ENCODE measurements at regions not wholly inside any gene's neighbourhood (a gene's known extent, or its start where the extent isn't known, plus 50 kb on each side); places are given as distances from the start of the nearest gene placed in this dataset.
"Not testable (repeated sequence)": the region's sequence is repeated elsewhere in the genome, so short reads cannot be mapped to it uniquely, and the experiment has no call there.

GRCh38 chr2:52512760-52513159 is 1254.8 kb upstream of the CHAC2 start:
- no peak for FAIRE-seq

DNA sequence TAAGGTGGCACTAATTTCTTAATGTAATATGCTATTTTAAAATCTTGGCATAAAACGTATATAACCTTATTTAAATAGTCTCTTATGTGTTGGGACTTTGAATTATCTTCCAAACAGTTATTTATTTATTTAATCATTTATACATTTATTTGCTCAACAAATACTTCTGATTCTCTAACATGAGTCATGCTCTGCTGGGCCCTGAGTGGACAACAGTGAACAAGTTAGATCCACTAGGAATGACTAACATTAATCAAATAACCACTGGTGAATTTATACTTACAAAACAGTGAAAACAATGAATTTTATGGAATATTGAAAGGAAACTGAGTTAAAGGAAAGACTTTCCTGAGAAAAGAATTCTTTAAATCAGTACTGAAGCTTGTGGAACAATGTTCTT is 1257.2 kb upstream of the CHAC2 start:
- FAIRE-seq: no peak

DNA sequence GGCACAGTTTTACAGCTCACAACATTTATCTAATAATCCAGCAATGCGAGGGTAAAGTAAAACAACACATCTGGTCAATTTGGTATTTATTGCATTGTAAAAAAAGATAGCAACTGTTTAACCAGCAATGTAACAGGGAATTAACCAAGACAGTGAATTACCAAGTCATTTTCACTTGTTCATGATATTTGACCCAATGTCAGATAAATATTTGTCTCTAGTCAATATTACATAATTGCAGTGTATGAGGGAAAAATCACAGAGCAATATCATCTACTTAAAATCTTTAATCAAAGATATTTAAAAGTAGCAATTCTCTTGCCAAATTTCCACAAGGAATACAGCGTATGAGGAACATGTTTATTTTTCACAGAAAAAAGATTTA is 1265.1 kb upstream of the CHAC2 start:
- no peak for FAIRE-seq

DNA sequence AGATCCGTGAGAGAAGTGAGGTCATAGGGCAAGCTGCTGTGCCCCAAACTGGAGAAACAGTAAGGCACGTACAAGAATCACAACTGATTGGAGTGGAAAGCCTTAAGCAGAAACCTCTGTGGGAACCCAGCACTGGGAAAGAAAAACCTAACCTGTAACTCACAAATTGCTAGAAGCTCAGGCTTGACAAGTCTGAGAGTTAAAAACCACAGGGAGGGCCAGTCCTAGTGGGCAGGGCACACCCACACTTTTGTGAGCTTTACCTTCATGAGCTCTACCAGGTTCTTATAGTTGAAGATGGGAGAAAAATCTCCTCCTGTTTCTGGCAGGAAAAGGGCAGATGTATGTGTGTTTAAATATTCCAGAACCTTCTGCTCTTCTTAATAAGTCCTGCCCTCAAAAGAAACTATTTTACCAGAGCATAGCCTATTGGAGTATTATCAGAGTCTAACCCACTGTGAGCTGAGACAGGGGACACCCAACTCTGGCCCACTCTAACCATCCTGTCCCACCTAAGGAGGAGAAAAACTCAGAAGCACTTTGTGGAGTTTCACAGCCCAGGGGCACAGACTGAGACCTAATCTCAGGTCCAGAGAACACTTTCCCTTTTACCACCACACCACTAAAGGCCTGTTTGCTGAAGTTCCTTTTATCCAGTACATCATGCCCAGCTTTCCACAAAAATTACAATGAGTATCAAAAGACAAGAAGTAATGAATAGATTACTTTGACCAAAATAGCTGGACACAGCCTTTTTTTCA is 1265.7 kb upstream of the CHAC2 start:
- no peak for FAIRE-seq

DNA sequence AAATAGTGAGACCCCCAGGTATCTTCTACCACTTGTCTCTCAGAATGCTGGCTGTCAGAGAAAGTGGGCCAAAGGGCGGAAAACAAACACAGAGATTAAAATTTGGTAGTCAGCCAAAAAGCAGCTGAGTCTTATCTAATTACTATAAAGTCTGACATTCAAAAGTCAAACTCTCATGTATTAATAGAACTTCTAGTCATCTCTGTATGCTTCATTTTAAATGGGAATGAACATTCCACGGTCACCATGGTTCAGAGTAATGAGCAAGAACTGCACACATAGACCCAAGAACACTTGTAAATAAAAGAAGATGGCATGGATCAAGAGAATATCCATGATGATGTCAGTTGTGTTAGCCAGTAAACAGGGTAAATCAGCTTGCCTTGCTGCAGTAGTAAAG is 1267.0 kb upstream of the CHAC2 start:
- FAIRE-seq: peak; percentile 24

DNA sequence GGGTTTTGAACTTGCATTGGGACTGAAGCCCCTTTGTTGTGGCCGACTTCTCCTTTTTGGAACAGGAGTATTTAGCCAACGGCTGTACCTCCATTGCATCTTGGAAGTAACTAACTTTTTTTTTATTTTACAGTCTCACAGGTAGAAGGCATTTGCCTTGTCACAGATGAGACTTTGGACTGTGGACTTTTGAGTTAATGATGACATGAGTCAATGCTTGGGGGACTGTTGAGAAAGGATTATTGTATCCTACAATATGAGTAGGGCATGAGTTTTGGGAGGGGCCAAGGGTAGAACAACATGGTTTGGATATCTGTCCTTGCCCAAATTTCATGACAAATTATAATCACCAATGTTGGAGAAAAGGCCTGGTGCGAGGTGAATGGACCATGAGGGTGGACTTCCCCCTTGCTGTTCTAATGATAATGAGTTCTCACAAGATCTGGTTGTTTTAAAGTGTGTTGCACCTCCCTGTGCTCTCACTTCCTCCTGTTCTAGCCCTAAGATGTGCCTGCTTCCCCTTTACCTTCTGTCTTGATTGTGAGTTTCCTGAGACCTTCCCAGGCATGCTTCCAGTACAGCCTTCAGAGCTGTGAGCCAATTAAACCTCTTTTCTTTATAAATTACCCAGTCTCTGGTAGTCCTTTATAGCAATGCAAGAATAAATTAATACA is 1269.4 kb upstream of the CHAC2 start:
- no peak for FAIRE-seq

- FAIRE-seq: no peak
Measured at GRCh38 chr2:52495816-52496215, 1271.8 kb upstream of the CHAC2 start.

- FAIRE-seq: no peak
Measured at GRCh38 chr2:52477166-52477565, 1290.4 kb upstream of the CHAC2 start.

GRCh38 chr2:52475590-52475989 is 1292.0 kb upstream of the CHAC2 start:
- no peak for FAIRE-seq

GRCh38 chr2:52474091-52474490 is 1293.5 kb upstream of the CHAC2 start:
- FAIRE-seq: no peak

DNA sequence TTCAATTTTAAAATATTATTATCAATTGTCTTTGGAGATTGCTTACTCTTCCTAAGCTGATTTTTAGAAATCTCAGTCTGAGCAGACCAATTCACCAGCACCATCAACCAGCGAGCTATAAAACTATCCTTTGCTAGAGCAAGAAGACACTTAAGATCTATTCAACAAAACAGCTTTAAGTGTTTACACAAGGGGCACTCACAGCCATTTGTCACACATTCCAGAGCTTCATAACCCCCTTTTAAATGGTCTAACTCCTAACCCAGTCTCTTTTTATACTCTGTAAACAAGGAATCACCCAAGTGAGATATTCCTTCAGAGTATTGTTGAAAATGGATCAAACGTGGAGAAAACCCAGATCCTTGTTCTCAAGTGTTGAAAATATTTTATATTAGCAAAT is 1294.1 kb upstream of the CHAC2 start:
- FAIRE-seq: no peak

DNA sequence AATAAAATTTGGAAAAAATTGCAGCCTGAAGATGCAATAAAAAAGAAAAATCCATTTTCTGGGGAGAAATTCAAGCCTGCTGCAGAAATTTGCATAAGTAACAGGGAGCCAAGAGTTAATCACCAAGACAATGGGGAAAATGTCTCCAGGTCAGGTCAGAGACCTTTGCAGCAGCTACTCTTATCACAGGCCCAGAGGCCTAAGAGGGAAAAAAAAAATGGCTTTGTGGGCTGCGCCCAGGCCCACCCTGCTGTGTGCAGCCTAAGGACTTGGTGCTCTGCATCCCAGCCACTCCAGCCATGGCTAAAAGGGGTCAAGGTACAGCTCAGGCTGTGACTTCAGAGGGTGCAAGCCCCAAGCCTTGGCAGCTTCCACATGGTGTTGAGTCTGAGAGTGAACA is 1297.1 kb upstream of the CHAC2 start:
- FAIRE-seq: not testable (repeated sequence)

DNA sequence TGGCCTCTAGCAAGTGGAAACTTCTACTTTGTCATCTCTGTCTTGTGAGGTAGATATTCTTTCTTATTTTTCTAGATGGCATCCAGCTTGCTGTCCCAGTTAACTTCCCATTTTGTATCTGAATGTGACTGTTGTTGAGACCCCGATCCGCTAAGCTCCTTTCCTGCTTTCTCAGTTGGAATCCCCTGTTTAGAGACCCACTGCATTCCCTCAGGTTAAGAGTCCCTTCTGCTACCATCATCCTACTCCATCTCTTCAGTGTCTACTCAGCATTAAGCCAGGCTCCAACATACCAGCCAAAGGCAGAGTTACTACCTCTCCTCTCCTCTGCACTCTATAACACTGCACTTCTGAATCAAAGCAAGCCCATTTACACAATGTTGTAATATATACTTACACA is 1300.4 kb upstream of the CHAC2 start:
- FAIRE-seq: no peak

- FAIRE-seq: no peak
Measured at GRCh38 chr2:52465287-52465686, 1302.3 kb upstream of the CHAC2 start.

DNA sequence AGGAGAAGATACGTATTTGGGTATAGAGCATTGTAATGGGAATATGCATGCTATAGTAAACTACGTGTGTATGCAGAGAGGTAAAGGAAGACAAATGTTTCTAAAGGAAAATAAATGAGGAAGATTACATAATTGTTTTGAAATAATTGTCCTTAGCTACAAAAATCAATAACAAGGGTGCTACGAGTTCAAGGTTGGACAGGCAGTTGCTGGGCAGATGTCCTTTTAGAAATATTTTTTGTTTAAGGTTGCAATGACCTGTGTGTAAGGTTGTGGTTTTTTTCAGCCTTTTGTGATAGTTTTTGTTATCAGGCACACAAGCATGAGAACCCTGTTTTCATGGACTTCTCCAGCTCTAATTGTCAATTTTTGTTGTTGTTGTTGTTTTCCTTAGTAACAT is 1304.1 kb upstream of the CHAC2 start:
- no peak for FAIRE-seq

DNA sequence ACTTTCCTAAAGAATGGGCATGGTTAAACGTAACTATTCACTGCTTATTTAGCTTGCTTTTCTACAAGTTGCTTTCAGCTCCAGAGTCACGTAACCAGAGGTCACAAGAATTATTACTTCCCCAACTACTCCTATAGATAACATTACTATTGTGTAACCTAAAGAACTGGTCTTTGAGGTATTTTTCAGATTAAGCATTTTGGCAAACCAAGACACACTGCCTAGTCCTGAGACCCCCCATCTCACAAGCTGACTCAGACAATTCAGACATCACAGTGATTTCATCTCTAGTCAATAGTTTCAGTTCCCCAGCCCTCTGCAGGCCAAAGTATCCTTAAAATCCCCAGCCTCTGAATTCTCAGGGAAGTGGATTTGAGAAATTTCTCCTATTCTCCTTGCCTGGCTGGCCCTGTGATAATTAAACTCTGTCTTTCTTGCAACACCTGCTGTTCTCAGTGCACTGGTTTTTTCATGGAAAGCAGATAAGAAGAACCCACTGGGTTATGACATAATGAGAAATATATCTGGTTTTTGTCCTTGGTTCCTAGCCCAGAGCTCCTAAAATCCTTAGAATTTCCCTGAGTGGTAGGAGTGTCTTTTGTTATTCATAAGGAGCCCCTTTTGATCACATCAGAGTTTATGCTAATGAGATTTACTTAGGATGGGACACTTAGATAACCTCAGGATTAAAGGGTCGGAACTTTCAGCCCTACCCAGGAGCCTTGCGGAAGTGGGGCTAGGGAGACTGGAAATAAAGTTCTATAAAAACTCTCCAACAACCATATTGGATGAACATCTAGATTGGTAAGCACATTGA is 1310.8 kb upstream of the CHAC2 start:
- FAIRE-seq: no peak

GRCh38 chr2:52454962-52455361 is 1312.6 kb upstream of the CHAC2 start:
- no peak for FAIRE-seq

DNA sequence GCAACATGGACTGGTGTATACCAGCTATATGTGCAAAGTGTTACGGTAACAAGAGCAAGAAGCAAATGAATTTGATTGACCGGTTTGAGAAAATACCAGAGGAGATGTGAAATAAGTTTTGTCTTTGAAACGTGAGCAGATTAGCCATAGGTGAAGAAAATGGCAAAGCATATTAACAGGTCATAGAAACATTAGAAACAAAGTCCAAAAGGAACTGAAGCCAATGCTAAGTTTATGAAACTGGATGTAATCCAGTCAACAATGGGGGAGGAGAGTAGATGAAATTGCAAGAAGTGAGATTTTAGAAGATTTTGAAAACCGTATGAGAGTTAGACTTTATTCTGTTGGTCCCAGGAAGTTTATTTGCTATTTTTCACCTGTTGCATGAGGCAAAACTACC is 1315.4 kb upstream of the CHAC2 start:
- FAIRE-seq: no peak

DNA sequence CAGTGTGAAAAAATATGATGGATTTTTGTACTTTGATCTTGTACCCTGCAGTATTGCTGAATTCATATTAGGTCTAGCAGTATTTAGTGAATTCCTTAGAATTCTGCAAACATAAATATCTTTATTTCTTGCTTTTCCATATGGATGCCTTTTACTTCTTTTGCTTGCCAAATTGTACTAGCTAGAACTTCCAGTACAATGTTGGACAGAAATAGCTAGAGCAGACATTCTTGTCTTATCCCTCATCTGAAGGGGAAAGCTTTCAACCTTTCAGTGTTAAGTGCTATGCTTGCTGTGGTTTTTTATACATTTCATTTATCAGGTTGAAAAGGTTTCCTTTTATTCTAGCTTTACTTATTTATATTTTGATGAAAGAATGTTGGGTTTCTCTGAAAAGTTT is 1321.9 kb upstream of the CHAC2 start:
- no peak for FAIRE-seq

- no peak for FAIRE-seq
Measured at GRCh38 chr2:52431352-52431760, 1336.2 kb upstream of the CHAC2 start.

GRCh38 chr2:52429740-52430139 is 1337.9 kb upstream of the CHAC2 start:
- FAIRE-seq: no peak

DNA sequence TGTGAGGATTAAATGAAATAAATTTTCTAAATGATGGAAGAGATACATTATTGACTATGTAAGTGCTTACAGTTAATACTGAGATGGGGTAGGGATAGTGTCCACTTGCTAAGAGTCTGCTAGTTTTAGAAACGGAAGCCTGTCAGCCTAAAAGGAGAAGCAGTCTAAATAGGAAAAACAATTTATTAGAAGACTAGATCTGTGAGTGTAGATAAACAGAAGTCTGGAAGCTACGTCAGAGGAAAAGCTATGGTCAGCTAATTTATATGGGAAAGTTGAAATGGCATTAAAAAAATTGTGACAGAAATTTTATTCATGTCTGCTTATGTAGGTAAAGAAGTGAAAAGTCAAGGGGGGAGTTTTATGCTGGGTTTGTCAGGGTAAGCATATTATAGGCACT is 1338.4 kb upstream of the CHAC2 start:
- FAIRE-seq: no peak

GRCh38 chr2:52428224-52428623 is 1339.4 kb upstream of the CHAC2 start:
- FAIRE-seq: no peak

DNA sequence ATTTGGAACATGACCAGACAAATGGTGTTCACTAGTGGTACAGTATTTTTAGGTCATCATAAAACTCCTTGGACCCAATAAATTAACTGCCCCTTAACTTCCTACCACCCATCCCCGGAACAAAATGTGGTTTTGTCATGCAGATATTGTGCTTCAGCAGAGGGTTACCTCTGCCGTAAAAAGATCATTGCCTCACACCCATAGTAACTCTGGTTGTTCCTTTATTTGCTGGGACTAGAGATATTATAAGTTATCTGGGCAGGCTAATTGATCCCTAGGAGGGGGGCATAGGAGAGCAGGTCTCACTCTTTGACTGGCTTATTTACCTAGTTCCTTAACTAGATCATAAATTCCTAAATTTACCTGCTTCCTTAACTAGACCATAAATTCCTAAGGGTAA is 1343.9 kb upstream of the CHAC2 start:
- FAIRE-seq: no peak

Data from islet of Langerhans (tissue), 1 donor.